ENCODE measurements at regions not wholly inside any gene's neighbourhood (a gene's known extent, or its start where the extent isn't known, plus 50 kb on each side); places are given as distances from the start of the nearest gene placed in this dataset.

DNA sequence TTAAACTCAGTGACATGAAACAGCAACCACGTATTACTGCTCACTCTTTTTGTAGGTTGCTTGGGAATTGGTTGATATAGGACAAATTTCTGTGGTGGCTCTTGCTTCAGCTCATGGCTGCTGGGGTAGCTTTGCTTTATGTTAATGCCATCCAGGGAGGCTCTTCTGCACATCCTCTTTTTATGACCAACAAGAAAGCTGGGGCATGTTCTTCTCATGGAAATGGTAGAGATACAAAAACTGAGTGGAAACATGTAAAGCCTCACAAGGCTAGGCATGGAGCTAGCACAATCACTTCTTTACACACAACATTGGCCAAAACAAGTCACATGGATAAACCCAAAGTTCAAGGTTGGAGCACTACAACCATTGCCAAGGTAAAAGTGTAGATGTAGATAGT lies 176.8 kb downstream of the NECTIN3 start:
- FAIRE-seq, result no peak
- no peaks in the 10 kb centered on the region for H4K20me1 ChIP-seq (ENCODE audit: control insufficient read depth, extremely low read depth, insufficient read depth, low read length)
- dilution Hi-C loops (cut with MboI; ENCODE audit: extremely low pct_ligation_motif_present, low sequenced_read_pairs), result no loop called here

DNA sequence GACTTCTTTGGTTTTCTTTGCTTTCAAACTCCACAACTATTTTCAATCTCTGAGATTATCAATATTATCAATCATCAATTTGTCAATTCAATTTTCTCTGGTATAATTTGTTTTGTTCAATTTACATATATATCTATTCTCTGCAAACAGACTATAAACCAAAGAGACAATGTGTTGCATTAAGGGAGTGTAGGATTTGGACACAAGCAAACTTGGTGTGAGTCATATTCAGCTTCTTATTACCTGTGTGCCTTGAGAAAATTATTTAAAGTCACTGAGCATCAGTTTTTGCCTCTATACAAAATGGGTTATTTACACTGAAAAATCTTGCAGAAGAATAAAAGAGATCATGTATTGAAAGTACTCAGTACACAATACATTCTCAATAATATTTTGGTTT lies 177.8 kb downstream of the NECTIN3 start:
- FAIRE-seq, result no peak
- no peak overlapping the region for H3K4me3 ChIP-seq (ENCODE audit: control insufficient read depth in 2 of 3, extremely low read depth in 1 of 3, insufficient read depth in 2 of 3, low read depth in 1 of 3, low read length in 3 of 3)
- H3K27me3 ChIP-seq (ENCODE audit: control insufficient read depth, extremely low read depth, insufficient read depth, low read length), result no peaks in the 10 kb centered on the region
- dilution Hi-C loops (cut with MboI; ENCODE audit: extremely low pct_ligation_motif_present, low sequenced_read_pairs), result no loop called here
- H3K36me3 ChIP-seq (ENCODE audit: control insufficient read depth in 2 of 2, extremely low read depth in 1 of 2, insufficient read depth in 2 of 2, low read length in 2 of 2), result no peaks in the 10 kb centered on the region
- no peaks in the 10 kb centered on the region for H3K9me1 ChIP-seq (ENCODE audit: control insufficient read depth, extremely low read depth, insufficient read depth, low read length)
- no peaks in the 10 kb centered on the region for H3K79me2 ChIP-seq (ENCODE audit: control insufficient read depth, insufficient read depth, low read length)
- no peak overlapping the region for H3K27ac ChIP-seq (ENCODE audit: control insufficient read depth, insufficient read depth, low read length)
- DNase-seq (ENCODE audit: low read depth, low spot score), result no peak
- no peak overlapping the region for H2AFZ ChIP-seq (ENCODE audit: control insufficient read depth, low read length)
- H3K4me1 ChIP-seq (ENCODE audit: control insufficient read depth, extremely low read depth, insufficient read depth, low read length), result no peaks in the 10 kb centered on the region
- no peak overlapping the region for H3K9ac ChIP-seq (ENCODE audit: control insufficient read depth, extremely low read depth, insufficient read depth, low read length)
- H4K20me1 ChIP-seq (ENCODE audit: control insufficient read depth, extremely low read depth, insufficient read depth, low read length), result no peaks in the 10 kb centered on the region
- no peak for TF ChIP-seq CTCF (optimal IDR thresholded peaks at IDR 0.05 in 1 of 3, IDR thresholded peaks at IDR 0.05 in 1 of 3, conservative IDR thresholded peaks at IDR 0.05 in 1 of 3; ENCODE audit: extremely low read depth in 1 of 3, insufficient read depth in 2 of 3, low read length in 3 of 3)
- no peak for TF ChIP-seq EZH2 (IDR thresholded peaks at IDR 0.05; ENCODE audit: low read length)
- no peaks in the 10 kb centered on the region for H3K9me3 ChIP-seq (ENCODE audit: control insufficient read depth, low read depth, low read length)
- no peak overlapping the region for H3K4me2 ChIP-seq (ENCODE audit: control insufficient read depth, extremely low read depth, insufficient read depth, low read depth, low read length)

More for the DNA sequence above, 176.8 kb downstream of the NECTIN3 start:
- H3K4me3 ChIP-seq (ENCODE audit: control insufficient read depth in 2 of 3, extremely low read depth in 1 of 3, insufficient read depth in 2 of 3, low read depth in 1 of 3, low read length in 3 of 3), result no peak overlapping the region
- H3K27ac ChIP-seq (ENCODE audit: control insufficient read depth, insufficient read depth, low read length), result no peak overlapping the region
- no peak for DNase-seq (ENCODE audit: low read depth, low spot score)
- H3K4me2 ChIP-seq (ENCODE audit: control insufficient read depth, extremely low read depth, insufficient read depth, low read depth, low read length), result no peak overlapping the region
- H3K79me2 ChIP-seq (ENCODE audit: control insufficient read depth, insufficient read depth, low read length), result no peaks in the 10 kb centered on the region
- no peaks in the 10 kb centered on the region for H3K4me1 ChIP-seq (ENCODE audit: control insufficient read depth, extremely low read depth, insufficient read depth, low read length)
- H2AFZ ChIP-seq (ENCODE audit: control insufficient read depth, low read length), result no peak overlapping the region
- H3K27me3 ChIP-seq (ENCODE audit: control insufficient read depth, extremely low read depth, insufficient read depth, low read length), result no peaks in the 10 kb centered on the region
- TF ChIP-seq CTCF (optimal IDR thresholded peaks at IDR 0.05 in 1 of 3, IDR thresholded peaks at IDR 0.05 in 1 of 3, conservative IDR thresholded peaks at IDR 0.05 in 1 of 3; ENCODE audit: extremely low read depth in 1 of 3, insufficient read depth in 2 of 3, low read length in 3 of 3) (no peak), EZH2 (IDR thresholded peaks at IDR 0.05; ENCODE audit: low read length) (no peak)
- no peak overlapping the region for H3K9ac ChIP-seq (ENCODE audit: control insufficient read depth, extremely low read depth, insufficient read depth, low read length)
- H3K9me3 ChIP-seq (ENCODE audit: control insufficient read depth, low read depth, low read length), result no peaks in the 10 kb centered on the region
- H3K36me3 ChIP-seq (ENCODE audit: control insufficient read depth in 2 of 2, extremely low read depth in 1 of 2, insufficient read depth in 2 of 2, low read length in 2 of 2), result no peaks in the 10 kb centered on the region
- H3K9me1 ChIP-seq (ENCODE audit: control insufficient read depth, extremely low read depth, insufficient read depth, low read length), result no peaks in the 10 kb centered on the region
